Ishikawa (cell line): ENCODE measurements at regions not wholly inside any gene's neighbourhood (a gene's known extent, or its start where the extent isn't known, plus 50 kb on each side); places are given as distances from the start of the nearest gene placed in this dataset.

ENCODE experiments used
- CEBPB ChIP-seq: IDR thresholded peaks from 2 replicates; pipeline ENCODE4 v1.6.1; 2012
- CREB1 ChIP-seq: IDR thresholded peaks from 2 replicates; pipeline ENCODE4 v1.6.1; 2012; ENCODE audit warnings: low read depth
- EGR1 ChIP-seq: IDR thresholded peaks from 2 replicates; pipeline ENCODE4 v1.6.1; 2012
- EP300 ChIP-seq: IDR thresholded peaks from 2 replicates; pipeline ENCODE4 v1.6.1; 2012; ENCODE audit warnings: borderline replicate concordance
- FOXM1 ChIP-seq: IDR thresholded peaks from 2 replicates; pipeline ENCODE4 v1.6.1; 2012; ENCODE audit warnings: low read depth, borderline replicate concordance
- NFIC ChIP-seq: IDR thresholded peaks from 2 replicates; pipeline ENCODE4 v1.6.1; 2012
- RAD21 ChIP-seq: IDR thresholded peaks from 2 replicates; pipeline ENCODE4 v1.6.1; 2012; ENCODE audit warnings: low read depth
- TAF1 ChIP-seq: IDR thresholded peaks from 2 replicates; pipeline ENCODE4 v1.6.1; 2012; ENCODE audit warnings: low read depth, mild to moderate bottlenecking
- TCF12 ChIP-seq: IDR thresholded peaks from 2 replicates; pipeline ENCODE4 v1.6.1; 2012; ENCODE audit warnings: low read depth
- TEAD4 ChIP-seq: IDR thresholded peaks from 2 replicates; pipeline ENCODE4 v1.6.1; 2012
- YY1 ChIP-seq: IDR thresholded peaks from 2 replicates; pipeline ENCODE4 v1.6.1; 2012; ENCODE audit warnings: low read depth
- ZBTB7A ChIP-seq: IDR thresholded peaks from 2 replicates; pipeline ENCODE4 v1.6.1; 2012; ENCODE audit warnings: low read depth
- TF ChIP-seq, protein P1 (sequence below): IDR thresholded peaks from 2 replicates; pipeline ENCODE4 v1.6.1; 2012
- TF ChIP-seq, protein P2 (sequence below): IDR thresholded peaks from 2 replicates; pipeline ENCODE4 v1.6.1; 2012; ENCODE audit warnings: low read depth, mild to moderate bottlenecking
- TF ChIP-seq, protein P3 (sequence below): IDR thresholded peaks from 2 replicates; pipeline ENCODE4 v1.6.1; 2012

DNA sequence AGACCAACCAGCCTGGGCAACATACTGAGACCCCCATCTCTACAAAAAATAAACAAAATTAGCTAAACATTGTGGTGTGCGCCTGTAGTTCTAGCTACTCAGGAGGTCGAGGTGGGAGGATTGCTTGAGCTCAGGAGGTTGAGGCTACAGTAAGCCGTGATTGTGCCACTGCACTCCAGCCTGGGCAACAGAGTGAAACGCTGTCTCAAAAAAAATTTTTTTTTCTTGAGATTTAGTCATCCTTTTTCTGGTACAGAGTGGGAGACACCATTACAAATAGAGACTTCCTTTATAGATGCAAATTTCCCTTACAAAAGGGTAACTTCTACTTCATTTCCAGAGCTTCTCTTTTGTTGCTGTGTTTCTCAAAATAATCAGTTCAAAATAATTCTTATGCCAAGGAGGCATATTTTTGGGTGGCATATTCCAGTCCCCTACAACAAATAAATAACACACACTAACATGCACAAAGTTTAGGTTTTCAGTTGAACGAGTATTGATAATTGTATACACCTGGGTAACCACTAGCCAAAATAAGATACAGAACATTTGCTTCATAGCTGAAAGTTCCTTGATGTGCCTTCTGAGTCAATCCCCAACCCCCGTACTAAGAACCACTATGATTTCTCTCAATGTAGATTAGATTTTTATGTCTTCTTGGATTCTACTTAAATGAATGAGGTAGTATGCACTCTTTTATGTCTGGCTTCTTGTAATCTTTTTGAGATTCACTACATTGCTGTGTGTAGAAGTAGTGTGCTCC, 248.9 kb upstream of the PROK2 start:
- TF ChIP-seq, protein P1, sequence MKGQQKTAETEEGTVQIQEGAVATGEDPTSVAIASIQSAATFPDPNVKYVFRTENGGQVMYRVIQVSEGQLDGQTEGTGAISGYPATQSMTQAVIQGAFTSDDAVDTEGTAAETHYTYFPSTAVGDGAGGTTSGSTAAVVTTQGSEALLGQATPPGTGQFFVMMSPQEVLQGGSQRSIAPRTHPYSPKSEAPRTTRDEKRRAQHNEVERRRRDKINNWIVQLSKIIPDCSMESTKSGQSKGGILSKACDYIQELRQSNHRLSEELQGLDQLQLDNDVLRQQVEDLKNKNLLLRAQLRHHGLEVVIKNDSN = no peak
- no peak for TF ChIP-seq TEAD4
- TF ChIP-seq TCF12 = no peak
- TF ChIP-seq CEBPB = no peak
- TF ChIP-seq, protein P2, sequence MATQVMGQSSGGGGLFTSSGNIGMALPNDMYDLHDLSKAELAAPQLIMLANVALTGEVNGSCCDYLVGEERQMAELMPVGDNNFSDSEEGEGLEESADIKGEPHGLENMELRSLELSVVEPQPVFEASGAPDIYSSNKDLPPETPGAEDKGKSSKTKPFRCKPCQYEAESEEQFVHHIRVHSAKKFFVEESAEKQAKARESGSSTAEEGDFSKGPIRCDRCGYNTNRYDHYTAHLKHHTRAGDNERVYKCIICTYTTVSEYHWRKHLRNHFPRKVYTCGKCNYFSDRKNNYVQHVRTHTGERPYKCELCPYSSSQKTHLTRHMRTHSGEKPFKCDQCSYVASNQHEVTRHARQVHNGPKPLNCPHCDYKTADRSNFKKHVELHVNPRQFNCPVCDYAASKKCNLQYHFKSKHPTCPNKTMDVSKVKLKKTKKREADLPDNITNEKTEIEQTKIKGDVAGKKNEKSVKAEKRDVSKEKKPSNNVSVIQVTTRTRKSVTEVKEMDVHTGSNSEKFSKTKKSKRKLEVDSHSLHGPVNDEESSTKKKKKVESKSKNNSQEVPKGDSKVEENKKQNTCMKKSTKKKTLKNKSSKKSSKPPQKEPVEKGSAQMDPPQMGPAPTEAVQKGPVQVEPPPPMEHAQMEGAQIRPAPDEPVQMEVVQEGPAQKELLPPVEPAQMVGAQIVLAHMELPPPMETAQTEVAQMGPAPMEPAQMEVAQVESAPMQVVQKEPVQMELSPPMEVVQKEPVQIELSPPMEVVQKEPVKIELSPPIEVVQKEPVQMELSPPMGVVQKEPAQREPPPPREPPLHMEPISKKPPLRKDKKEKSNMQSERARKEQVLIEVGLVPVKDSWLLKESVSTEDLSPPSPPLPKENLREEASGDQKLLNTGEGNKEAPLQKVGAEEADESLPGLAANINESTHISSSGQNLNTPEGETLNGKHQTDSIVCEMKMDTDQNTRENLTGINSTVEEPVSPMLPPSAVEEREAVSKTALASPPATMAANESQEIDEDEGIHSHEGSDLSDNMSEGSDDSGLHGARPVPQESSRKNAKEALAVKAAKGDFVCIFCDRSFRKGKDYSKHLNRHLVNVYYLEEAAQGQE = no peak
- no peak for TF ChIP-seq FOXM1
- TF ChIP-seq NFIC = no peak
- no peak for TF ChIP-seq EP300
- no peak for TF ChIP-seq TAF1
- TF ChIP-seq ZBTB7A = no peak
- no peak for TF ChIP-seq YY1
- TF ChIP-seq RAD21 = no peak
- no peak for TF ChIP-seq EGR1
- TF ChIP-seq, protein P3, sequence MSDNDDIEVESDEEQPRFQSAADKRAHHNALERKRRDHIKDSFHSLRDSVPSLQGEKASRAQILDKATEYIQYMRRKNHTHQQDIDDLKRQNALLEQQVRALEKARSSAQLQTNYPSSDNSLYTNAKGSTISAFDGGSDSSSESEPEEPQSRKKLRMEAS = no peak
- TF ChIP-seq CREB1 = no peak

DNA sequence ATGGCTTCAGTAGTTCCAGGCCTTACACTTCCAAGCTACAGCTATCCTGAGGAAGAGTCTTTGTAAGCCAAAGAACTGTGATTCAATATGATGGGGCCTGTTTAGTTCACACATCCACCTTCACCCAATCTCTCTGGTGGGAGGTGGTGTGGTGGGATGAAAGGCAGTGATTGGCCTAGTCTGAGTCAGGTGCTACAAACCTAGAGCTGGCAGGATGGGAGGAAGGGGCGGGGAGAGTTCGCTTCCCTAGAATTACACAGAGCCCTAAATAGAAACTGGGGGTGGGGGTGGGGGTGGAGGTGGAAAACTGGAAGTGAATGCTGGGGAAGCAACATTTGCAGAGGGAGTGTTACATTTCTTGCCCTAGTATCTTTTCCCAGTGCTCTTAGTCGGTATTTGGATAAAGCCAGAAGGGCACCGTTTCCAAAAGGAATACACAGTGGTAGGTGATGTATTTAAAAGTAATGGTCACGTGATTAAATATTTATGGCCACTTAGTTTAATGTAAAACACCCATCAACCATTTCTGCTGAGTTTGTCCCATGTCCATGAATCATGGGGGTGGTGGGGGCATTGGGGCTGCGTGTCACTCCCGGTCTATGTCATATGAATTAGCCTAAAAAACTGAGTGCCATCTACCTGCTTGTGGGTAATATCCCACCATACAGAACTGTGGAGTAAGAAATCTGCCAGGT, 247.6 kb upstream of the PROK2 start:
- TF ChIP-seq EP300 = no peak
- TF ChIP-seq, protein P2 = no peak
- TF ChIP-seq, protein P3 = no peak
- TF ChIP-seq ZBTB7A = no peak
- no peak for TF ChIP-seq TEAD4
- TF ChIP-seq EGR1 = no peak
- TF ChIP-seq FOXM1 = no peak
- TF ChIP-seq TCF12 = no peak
- no peak for TF ChIP-seq NFIC
- no peak for TF ChIP-seq YY1
- TF ChIP-seq RAD21 = no peak
- no peak for TF ChIP-seq CEBPB
- no peak for TF ChIP-seq CREB1
- TF ChIP-seq, protein P1 = no peak

DNA sequence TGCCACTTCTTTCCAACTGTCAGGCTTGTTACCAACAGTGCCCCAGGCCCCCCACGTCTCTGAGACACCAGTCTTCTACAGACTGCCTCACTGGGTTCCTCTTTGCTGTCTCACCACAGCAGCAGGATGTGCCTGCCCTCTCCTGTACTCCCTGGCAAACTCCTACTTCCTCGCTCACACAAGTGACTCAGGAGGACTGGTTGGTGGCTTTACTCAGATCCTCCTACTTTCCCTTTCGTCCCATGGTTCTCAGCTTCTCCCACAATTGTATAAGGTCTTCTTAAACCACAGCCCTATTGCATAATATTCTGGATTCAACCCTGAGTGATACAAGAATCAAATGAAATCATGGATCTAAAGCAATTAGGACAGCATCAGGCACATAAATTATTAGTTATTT, 246.6 kb upstream of the PROK2 start:
- TF ChIP-seq TCF12 (no peak), YY1 (no peak), ZBTB7A (no peak), EGR1 (no peak), TAF1 (no peak), RAD21 (no peak), FOXM1 (no peak), NFIC (no peak), CEBPB (no peak), EP300 (no peak)
- TF ChIP-seq, protein P2 = no peak
- TF ChIP-seq, protein P3 = no peak
- TF ChIP-seq, protein P1 = no peak
